Caki2 (cell line): ENCODE measurements at regions not wholly inside any gene's neighbourhood (a gene's known extent, or its start where the extent isn't known, plus 50 kb on each side); places are given as distances from the start of the nearest gene placed in this dataset.
"Not testable (repeated sequence)": the region's sequence is repeated elsewhere in the genome, so short reads cannot be mapped to it uniquely, and the experiment has no call there.

Source experiments
- DNase-seq: peaks from one replicate; pipeline ENCODE4 v3.0.0-alpha.2; 2015; ENCODE audit warnings: low read depth
- in situ Hi-C: cut with HindIII; loops from 2 replicates; pipeline ENCODE4 v1.10.0; 2016; ENCODE audit warnings: low sequenced_read_pairs, low pct_unique_long_range_greater_than_20kb, mixed read lengths

GRCh38 chr16:86077243-86077940, 178.4 kb downstream of the IRF8 start:
- no peak for DNase-seq
- in situ Hi-C loops = loop anchor here (25.0 kb wide), 1 partner anchor 435 kb away; the partner anchor contains the start of gene FOXF1

DNA sequence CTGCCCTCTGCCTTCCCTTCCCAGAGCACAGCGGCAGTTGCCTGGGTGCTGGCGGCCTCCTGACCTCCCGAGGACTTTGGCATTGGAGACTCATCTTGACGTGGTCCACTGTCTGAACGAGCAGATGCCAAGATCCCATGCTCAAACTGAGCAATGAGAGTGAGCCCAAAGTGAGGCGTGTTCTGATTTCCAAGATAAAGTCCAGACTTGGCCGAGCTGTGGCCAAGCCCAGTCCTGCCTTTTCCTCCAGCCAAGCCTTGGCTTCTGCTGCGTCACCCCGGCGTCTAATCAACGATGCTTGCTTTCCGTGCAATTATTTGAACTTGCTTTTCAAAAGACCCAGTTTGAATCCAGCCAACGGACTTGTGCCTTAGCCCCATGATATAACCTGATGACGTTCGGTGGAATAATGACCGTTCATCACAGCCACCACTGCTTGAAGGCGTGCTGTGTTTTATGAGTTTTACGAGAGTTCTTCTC, 179.2 kb downstream of the IRF8 start:
- in situ Hi-C loops = loop anchor here (25.0 kb wide), 1 partner anchor 434 kb away; the partner anchor contains the start of gene FOXF1
- DNase-seq = no peak

DNA sequence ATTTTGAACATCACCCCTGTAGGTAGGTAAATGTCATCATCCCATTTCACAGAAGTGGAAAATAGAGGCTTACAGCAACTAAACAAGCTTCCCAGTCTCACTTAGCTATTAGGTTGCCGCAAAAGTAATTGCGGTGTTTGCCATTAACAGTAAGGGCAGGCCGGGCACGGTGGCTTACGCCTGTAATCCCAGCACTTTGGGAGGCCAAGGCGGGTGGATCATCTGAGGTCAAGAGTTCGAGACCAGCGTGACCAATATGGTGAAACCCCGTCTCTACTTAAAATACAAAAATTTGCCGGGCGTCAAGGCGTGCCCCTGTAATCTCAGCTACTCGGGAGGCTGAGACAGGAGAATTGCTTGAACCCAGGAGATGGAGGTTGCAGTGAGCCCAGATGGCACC, 179.7 kb downstream of the IRF8 start:
- DNase-seq = not testable (repeated sequence)
- in situ Hi-C loops = loop anchor here (25.0 kb wide), 1 partner anchor 434 kb away; the partner anchor contains the start of gene FOXF1

DNA sequence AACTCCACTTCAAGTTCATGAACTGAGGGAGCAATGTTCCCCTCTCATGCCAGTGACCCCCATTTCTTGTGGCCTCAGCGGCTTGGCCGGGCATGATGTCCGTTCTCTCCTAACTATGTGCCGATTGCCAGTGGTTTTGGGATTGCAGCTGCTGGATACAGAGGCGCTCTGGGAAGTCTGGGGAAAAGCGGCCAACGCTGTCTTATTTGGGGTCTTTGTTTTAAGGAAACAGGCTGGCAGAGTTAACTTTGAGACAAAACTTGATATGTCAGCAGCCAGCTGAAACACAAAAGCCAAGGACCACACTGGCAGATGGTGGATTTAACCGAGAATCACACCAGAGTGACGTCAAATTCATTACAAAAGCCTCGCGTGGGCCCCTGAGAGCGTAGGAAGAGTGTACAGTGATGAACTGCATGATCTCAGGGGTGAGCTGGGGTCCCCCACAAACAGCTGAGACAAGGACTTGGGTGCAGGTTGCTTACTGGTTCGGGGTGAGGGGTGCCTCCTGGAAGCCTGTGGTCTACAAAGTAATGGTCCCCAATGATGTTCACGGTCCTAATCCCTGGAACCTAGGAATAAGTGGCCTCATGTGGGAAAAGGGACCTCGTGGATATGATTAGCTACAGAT, 180.4 kb downstream of the IRF8 start:
- no peak for DNase-seq
- in situ Hi-C loops = loop anchor here (25.0 kb wide), 1 partner anchor 433 kb away; the partner anchor contains the start of gene FOXF1

GRCh38 chr16:86080131-86080875, 181.3 kb downstream of the IRF8 start:
- DNase-seq = no peak
- in situ Hi-C loops = loop anchor here (25.0 kb wide), 1 partner anchor 432 kb away; the partner anchor contains the start of gene FOXF1

GRCh38 chr16:86080982-86081381, 182.0 kb downstream of the IRF8 start:
- no peak for DNase-seq
- in situ Hi-C loops = loop anchor here (25.0 kb wide), 1 partner anchor 431 kb away; the partner anchor contains the start of gene FOXF1

- no peak for DNase-seq
- in situ Hi-C loops = loop anchor here (25.0 kb wide), 1 partner anchor 430 kb away; the partner anchor contains the start of gene FOXF1
Measured at GRCh38 chr16:86082418-86083030, 183.6 kb downstream of the IRF8 start.

GRCh38 chr16:86083382-86084002, 184.5 kb downstream of the IRF8 start:
- in situ Hi-C loops = loop anchor here (25.0 kb wide), 1 partner anchor 429 kb away; the partner anchor contains the start of gene FOXF1
- DNase-seq = no peak

GRCh38 chr16:86085161-86085611, 186.2 kb downstream of the IRF8 start:
- in situ Hi-C loops = loop anchor here (25.0 kb wide), 1 partner anchor 427 kb away; the partner anchor contains the start of gene FOXF1
- no peak for DNase-seq

DNA sequence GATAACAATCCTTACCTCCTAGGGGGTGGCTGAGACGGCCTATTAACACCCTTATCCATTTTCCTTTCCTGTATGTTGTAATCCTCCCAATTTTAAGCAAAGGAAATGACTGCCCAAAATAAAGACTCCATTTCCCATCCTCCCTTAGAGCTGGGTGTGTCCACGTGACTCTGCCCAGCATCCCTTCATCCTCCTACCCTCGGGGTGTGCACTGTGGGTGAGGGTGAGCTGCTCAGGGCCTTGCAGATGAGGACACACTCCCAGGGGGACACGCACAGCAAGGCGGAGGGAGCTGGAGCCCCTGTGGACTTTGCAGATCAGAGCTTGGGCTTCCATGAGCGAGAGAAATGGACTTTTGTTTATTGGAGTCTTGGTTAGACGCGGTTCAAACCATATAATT, 186.8 kb downstream of the IRF8 start:
- DNase-seq = no peak
- in situ Hi-C loops = loop anchor here (25.0 kb wide), 1 partner anchor 427 kb away; the partner anchor contains the start of gene FOXF1

- DNase-seq = no peak
- in situ Hi-C loops = loop anchor here (25.0 kb wide), 1 partner anchor 426 kb away; the partner anchor contains the start of gene FOXF1
Measured at GRCh38 chr16:86086471-86086870, 187.5 kb downstream of the IRF8 start.

DNA sequence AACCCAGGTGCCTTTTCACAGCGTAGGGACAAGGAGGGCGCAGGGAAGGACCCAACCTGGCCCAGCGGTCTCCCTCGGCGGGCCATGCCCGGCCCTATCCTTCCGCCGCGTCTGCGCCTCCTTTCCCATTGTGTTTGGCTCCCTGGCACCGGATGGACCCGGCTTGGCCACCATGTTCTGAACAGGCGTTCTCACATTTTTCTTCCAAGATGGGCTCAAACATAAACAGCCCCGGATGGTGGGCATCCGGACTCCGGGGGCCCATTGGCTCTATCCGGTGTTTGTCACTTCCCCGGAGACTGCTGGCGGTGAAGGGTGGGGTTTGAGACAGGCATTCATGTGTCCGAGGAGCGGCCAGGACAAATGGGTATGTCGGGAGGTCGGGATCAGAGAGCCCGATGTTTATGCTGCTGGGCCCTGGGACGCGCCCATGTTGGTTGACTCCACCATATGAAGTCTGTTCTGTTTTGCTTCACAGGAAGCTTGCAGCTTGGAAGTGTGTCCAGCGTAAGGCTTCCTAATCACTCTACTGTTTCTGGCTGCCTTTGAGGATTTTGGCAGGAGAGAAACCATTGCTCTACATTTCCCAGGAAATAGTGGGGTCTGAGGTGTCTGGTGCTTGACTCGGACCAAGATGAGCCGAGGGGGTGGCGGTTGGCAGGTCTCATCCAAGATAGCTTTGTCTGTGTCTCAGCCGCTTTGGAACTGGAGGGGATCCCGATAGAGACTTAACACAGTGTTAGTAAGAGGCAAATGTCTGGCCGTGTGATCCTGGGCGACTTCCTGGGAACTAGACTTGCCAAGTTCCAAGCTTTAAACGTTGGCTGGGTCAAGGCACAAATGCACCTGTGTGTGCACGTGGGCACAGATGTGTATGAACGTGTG, 188.3 kb downstream of the IRF8 start:
- no peak for DNase-seq
- in situ Hi-C loops = loop anchor here (25.0 kb wide), 1 partner anchor 425 kb away; the partner anchor contains the start of gene FOXF1

DNA sequence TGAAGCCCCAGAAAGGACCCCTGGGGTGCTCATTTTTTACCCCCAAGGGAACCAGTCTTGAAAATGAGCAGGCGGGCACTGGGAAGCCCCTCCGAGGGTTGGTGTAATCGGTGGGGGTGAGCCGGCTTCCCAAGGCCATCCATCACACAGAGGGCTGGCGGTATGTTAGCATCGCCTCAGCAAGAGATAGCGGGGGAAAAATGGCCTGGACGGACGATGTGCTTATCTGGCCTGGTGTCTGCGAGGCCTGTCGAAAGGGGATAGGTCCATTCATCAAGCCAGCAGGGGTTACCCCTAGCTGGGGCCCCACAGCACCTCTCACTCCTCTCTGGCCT, 188.9 kb downstream of the IRF8 start:
- DNase-seq = no peak
- in situ Hi-C loops = loop anchor here (25.0 kb wide), 1 partner anchor 424 kb away; the partner anchor contains the start of gene FOXF1

DNA sequence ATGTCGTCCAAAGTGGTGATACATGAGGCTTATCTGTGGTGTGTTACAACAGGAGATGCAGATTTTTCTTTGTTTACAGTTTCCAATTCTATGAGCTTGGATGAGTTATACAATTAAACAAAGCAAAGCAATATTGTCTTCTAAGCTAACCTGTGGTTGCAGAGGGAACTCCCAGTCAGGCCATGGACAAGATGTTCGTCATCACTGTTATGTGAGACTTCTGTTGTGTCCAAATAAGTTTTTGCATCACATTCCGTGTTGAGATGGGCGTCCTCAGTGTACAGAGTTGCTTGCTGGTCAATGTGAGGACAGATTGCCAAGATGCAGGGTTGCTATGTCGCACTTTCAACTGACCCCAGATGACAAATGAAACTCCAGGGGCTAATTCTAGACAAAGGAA, 189.3 kb downstream of the IRF8 start:
- in situ Hi-C loops = loop anchor here (25.0 kb wide), 1 partner anchor 424 kb away; the partner anchor contains the start of gene FOXF1
- no peak for DNase-seq

DNA sequence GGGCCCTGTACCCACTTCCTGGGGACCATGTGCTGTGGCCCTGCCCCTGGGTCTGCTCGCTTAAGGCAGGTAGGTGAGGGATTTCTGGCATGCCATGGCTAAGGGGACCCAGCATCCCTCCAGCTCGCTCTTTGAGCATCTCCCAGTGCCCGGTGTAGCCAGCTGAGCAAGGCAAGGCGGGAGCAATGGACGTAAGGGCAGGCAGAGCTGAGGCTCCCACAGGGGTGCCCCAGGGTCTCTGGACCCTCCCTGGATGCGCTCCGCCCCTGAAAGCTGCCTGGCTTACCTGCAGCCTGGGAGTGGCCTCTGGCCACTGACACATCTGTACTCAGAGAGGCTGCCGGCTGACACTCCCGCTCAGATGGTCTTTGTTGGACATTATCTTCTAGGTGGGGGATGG, 189.9 kb downstream of the IRF8 start:
- no peak for DNase-seq
- in situ Hi-C loops = loop anchor here (25.0 kb wide), 1 partner anchor 423 kb away; the partner anchor contains the start of gene FOXF1

DNA sequence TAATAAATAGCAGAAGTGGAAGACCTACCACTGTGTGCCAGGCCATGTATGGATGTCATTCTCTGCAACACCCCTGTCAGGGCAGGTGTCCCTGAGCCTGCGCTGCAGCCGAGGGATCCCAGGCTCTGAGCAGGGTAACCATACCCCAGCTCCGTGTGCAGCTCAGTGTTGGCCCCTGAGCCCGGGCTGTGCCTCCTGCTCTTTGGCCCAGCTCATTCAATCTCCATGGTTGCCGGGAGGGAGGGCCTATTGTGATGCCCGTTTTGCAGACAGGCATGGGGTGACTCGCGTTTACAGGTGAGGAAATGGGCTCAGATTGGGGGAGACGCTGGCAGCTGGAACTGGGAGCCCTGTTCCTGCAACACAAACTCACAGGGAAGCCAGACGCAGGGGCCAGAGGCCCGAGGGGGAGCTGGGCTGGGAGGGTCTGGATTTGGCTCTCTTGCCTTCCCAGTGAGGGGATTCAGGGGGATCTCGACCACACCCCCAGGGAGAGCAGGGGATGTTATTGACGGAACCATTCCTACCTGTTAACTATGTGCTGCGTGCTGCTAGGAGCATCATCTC, 190.5 kb downstream of the IRF8 start:
- in situ Hi-C loops = loop anchor here (25.0 kb wide), 1 partner anchor 423 kb away; the partner anchor contains the start of gene FOXF1
- no peak for DNase-seq
